IMR-90 (cell line): ENCODE measurements at regions not wholly inside any gene's neighbourhood (a gene's known extent, or its start where the extent isn't known, plus 50 kb on each side); places are given as distances from the start of the nearest gene placed in this dataset.

Experiments
- ATAC-seq: fragments of 200-7000 bp; cut with Tn5 transposase; 2 replicates; pipeline ENCODE4 v1.9.1; 2020; ENCODE audit warnings: low read depth, mild to moderate bottlenecking, moderate library complexity
- BruUV-seq: library from RNA; stranded (reverse); fragments of 400-500 nt; replicated peaks from 2 replicates; lab custom pipeline; 2021; lab: Mats Ljungman, UMichigan
- CTCF ChIA-PET: fragments of 300-600 bp; formaldehyde crosslinking; extraction: SDS; loops from one replicate; lab custom pipeline; 2021; ENCODE audit warnings: antibody characterized with exemption; lab: Yijun Ruan, JAX
- POLR2A ChIA-PET: fragments of 300-600 bp; sonication (Branson Sonifier 250); formaldehyde crosslinking; loops from one replicate; lab custom pipeline; 2022; ENCODE audit warnings: antibody characterized with exemption; ENCODE audit not compliant: unreplicated experiment; lab: Charles Lee
- DNase-seq: peaks from one replicate; pipeline ENCODE4 v3.0.0; 2013
- H2AFZ ChIP-seq: replicated peaks from 2 replicates; pipeline ENCODE3; 2013; ENCODE audit warnings: low read length, mild to moderate bottlenecking; ENCODE audit not compliant: poor library complexity
- H2AK5ac ChIP-seq: 2 replicates; pipeline ENCODE4 v1.6.1; 2013; ENCODE audit warnings: low read depth, low read length, inconsistent platforms
- H2AK9ac ChIP-seq: replicated peaks from 2 replicates; pipeline ENCODE3; 2013; ENCODE audit warnings: mild to moderate bottlenecking, low read depth, low read length, moderate library complexity; ENCODE audit not compliant: poor library complexity
- H2BK120ac ChIP-seq: 2 replicates; pipeline ENCODE4 v1.6.1; 2013; ENCODE audit warnings: low read depth, low read length, inconsistent platforms
- H2BK15ac ChIP-seq: 3 replicates; pipeline ENCODE4 v1.6.1; 2013; ENCODE audit warnings: low read depth, low read length, inconsistent platforms
- H2BK20ac ChIP-seq: 2 replicates; pipeline ENCODE4 v1.6.1; 2013; ENCODE audit warnings: low read depth, mild to moderate bottlenecking, inconsistent platforms, low read length, moderate library complexity
- H2BK5ac ChIP-seq: 2 replicates; pipeline ENCODE4 v1.6.1; 2013; ENCODE audit warnings: mild to moderate bottlenecking, low read depth, low read length, inconsistent platforms; ENCODE audit not compliant: poor library complexity, severe bottlenecking
- H3K14ac ChIP-seq: replicated peaks from 2 replicates; pipeline ENCODE4 v1.6.1; 2013; ENCODE audit warnings: low read depth, low read length, inconsistent platforms
- H3K18ac ChIP-seq: 2 replicates; pipeline ENCODE4 v1.6.1; 2013; ENCODE audit warnings: low read depth, low read length, control low read depth
- H3K23ac ChIP-seq: 2 replicates; pipeline ENCODE4 v1.6.1; 2013; ENCODE audit warnings: low read depth, low read length, inconsistent platforms
- H3K27ac ChIP-seq: 2 replicates; pipeline ENCODE4 v1.5.1; 2013; ENCODE audit warnings: mild to moderate bottlenecking, control low read depth, low read length; ENCODE audit not compliant: insufficient read depth
- H3K27me3 ChIP-seq: 2 replicates; pipeline ENCODE4 v1.6.1; 2013; ENCODE audit warnings: low read length; ENCODE audit not compliant: control insufficient read depth, insufficient read depth
- H3K36me3 ChIP-seq: 2 replicates; pipeline ENCODE4 v1.6.1; 2013; ENCODE audit warnings: low read length, mixed read lengths; ENCODE audit not compliant: control insufficient read depth, insufficient read depth
- H3K4ac ChIP-seq: 2 replicates; pipeline ENCODE4 v1.6.1; 2013; ENCODE audit warnings: low read depth, low read length, inconsistent platforms
- H3K4me1 ChIP-seq: 2 replicates; pipeline ENCODE4 v1.6.1; 2013; ENCODE audit warnings: low read length, mixed read lengths; ENCODE audit not compliant: control insufficient read depth, insufficient read depth
- H3K4me2 ChIP-seq: 2 replicates; pipeline ENCODE4 v1.6.1; 2013; ENCODE audit warnings: low read depth, mild to moderate bottlenecking, control low read depth, low read length, moderate library complexity
- H3K4me3 ChIP-seq: 2 replicates; pipeline ENCODE4 v1.5.1; 2013; ENCODE audit warnings: low read depth, mild to moderate bottlenecking, control low read depth, low read length, moderate library complexity; ENCODE audit not compliant: insufficient read depth
- H3K56ac ChIP-seq: 2 replicates; pipeline ENCODE4 v1.6.1; 2013; ENCODE audit warnings: low read length, inconsistent platforms; ENCODE audit not compliant: insufficient read depth; ENCODE audit errors: extremely low read depth
- H3K79me1 ChIP-seq, 2 experiments: 2 replicates each; pipeline ENCODE4 v1.6.1; 2013; ENCODE audit warnings: low read length in 2 of 2, inconsistent platforms in 1 of 2, low read depth in 1 of 2
- H3K9ac ChIP-seq: 2 replicates; pipeline ENCODE4 v1.6.1; 2013; ENCODE audit warnings: low read depth, low read length, control low read depth
- H3K9me1 ChIP-seq: 2 replicates; pipeline ENCODE4 v1.6.1; 2013; ENCODE audit warnings: low read length, inconsistent platforms; ENCODE audit not compliant: insufficient read depth
- H3K9me3 ChIP-seq: 2 replicates; pipeline ENCODE4 v1.6.1; 2013; ENCODE audit warnings: low read length; ENCODE audit not compliant: control insufficient read depth, insufficient read depth
- H4K20me1 ChIP-seq: 2 replicates; pipeline ENCODE4 v1.6.1; 2013; ENCODE audit warnings: low read length, inconsistent platforms; ENCODE audit not compliant: insufficient read depth
- H4K5ac ChIP-seq: 2 replicates; pipeline ENCODE4 v1.6.1; 2013; ENCODE audit warnings: mild to moderate bottlenecking, low read depth, low read length, control low read depth
- H4K8ac ChIP-seq, 2 experiments: 2 replicates each; pipeline ENCODE4 v1.6.1; 2013; ENCODE audit warnings: low read depth in 2 of 2, low read length in 2 of 2, control low read depth in 1 of 2, inconsistent platforms in 1 of 2
- H4K91ac ChIP-seq: 2 replicates; pipeline ENCODE4 v1.6.1; 2013; ENCODE audit warnings: low read depth, low read length, inconsistent platforms; ENCODE audit not compliant: insufficient read depth
- MAFK ChIP-seq: IDR thresholded peaks from 2 replicates; pipeline ENCODE4 v1.6.1; 2012; ENCODE audit warnings: low read depth, low read length, improper control_type of control experiment
- POLR2A ChIP-seq: IDR thresholded peaks from 2 replicates; pipeline ENCODE4 v1.6.1; 2012; ENCODE audit warnings: mild to moderate bottlenecking, low read depth, low read length
- WGBS, 2 experiments: methylation state at CpG; one replicate each; pipeline versions ENCODE4 v1.1.5 to v1.1.7; 2013; ENCODE audit warnings: missing lambda C conversion rate in 2 of 2; ENCODE audit not compliant: insufficient read length in 1 of 2; ENCODE audit errors: extremely low coverage in 2 of 2; 5-methylcytosine and 5-hydroxymethylcytosine counted together
- dilution Hi-C: fragments of 300-500 bp; cut with HindIII; formaldehyde crosslinking; loops from one replicate; pipeline ENCODE4 v1.14.3; 2018; ENCODE audit warnings: low sequenced_read_pairs; ENCODE audit not compliant: unreplicated experiment
- in situ Hi-C: fragments of 300-500 bp; cut with MboI; formaldehyde crosslinking; loops from 3 replicates; pipeline ENCODE4 v1.14.3; 2019; ENCODE audit warnings: low sequenced_read_pairs, inconsistent platforms, mixed read lengths
- intact Hi-C: fragments of 100-400 bp; cut with micrococcal nuclease; formaldehyde crosslinking; loops from 2 replicates; pipeline ENCODE4 v1.10.0; 2022

- in situ Hi-C loops (no loop called here), intact Hi-C loops (loop anchor here (5.0 kb wide), 1 partner anchor 54 kb away; no protein-coding TSS in a partner anchor), dilution Hi-C loops (no loop called here)
- Histone ChIP-seq H3K4me2 (peak overlapping the region; percentile 63), H4K20me1 (no peaks in the 10 kb centered on the region), H3K18ac (peak overlapping the region; percentile 94), H2BK20ac (peak overlapping the region; percentile 90), H4K5ac (peak overlapping the region; percentile 47), H2BK120ac (peak overlapping the region; percentile 95), H3K9me3 (no peaks in the 10 kb centered on the region), H4K91ac (peak overlapping the region; percentile 89), H3K27ac (peak overlapping the region; percentile 90), H3K9ac (peak overlapping the region; percentile 60; the same call in 1 of the 2 replicates), H2AK9ac (no peak overlapping the region), H2AFZ (no peak overlapping the region), H2BK15ac (peak overlapping the region; percentile 85; the same call in 2 of the 3 replicates), H3K14ac (peak overlapping the region; percentile 95), H3K9me1 (no peaks in the 10 kb centered on the region; the same call in 1 of the 2 replicates), H3K23ac (peak overlapping the region; percentile 62; the same call in 1 of the 2 replicates), H2BK5ac (peak overlapping the region; percentile 97), H3K36me3 (no peaks in the 10 kb centered on the region), H3K4ac (peak overlapping the region; percentile 90), H3K79me1 (no peaks in the 10 kb centered on the region), H2AK5ac (peak overlapping the region; percentile 92; the same call in 1 of the 2 replicates), H3K27me3 (no peaks in the 10 kb centered on the region), H3K4me3 (no peak overlapping the region), H3K4me1 (peaks cover 11% of the 10 kb centered on the region), H3K56ac (peak overlapping the region; percentile 72; the same call in 1 of the 2 replicates), H4K8ac (peak overlapping the region; percentile 66 to 86)
- DNase-seq (peak; percentile 35), ATAC-seq (peak; percentile 61)
- WGBS, 2 experiments: no CpG with 5 or more reads among the region's 4 CpGs
- CTCF ChIA-PET: interaction anchor here (0.6 kb wide), 1 partner anchor 102 kb away, joined by 3 read pairs; no protein-coding TSS in a partner anchor
- no TSS peak for BruUV-seq
- no peak for TF ChIP-seq POLR2A
- TF ChIP-seq MAFK: peak; percentile 53
- POLR2A ChIA-PET: interaction anchor here (1.7 kb wide), 1 partner anchor 17 kb away, joined by 4 read pairs; no protein-coding TSS in a partner anchor
These were observed 64.5 kb upstream of the SSTR1 start for GRCh38 chr14:38143170-38143569.
